CD4-positive, alpha-beta T cell (primary cell): ENCODE measurements at regions not wholly inside any gene's neighbourhood (a gene's known extent, or its start where the extent isn't known, plus 50 kb on each side); places are given as distances from the start of the nearest gene placed in this dataset.

ENCODE experiments used
- ATAC-seq: fragments of 200-7000 bp; cut with Tn5 transposase; one replicate; pipeline ENCODE4 v1.10.0; 2022; ENCODE audit warnings: mild to moderate bottlenecking; ENCODE audit not compliant: poor library complexity
- CTCF ChIA-PET: fragments of 350-600 bp; sonication (Branson Sonifier 250); formaldehyde crosslinking; loops from one replicate; lab custom pipeline; 2021; ENCODE audit warnings: antibody characterized with exemption, inconsistent platforms; lab: Charles Lee
- POLR2A ChIA-PET: fragments of 350-600 bp; sonication (Branson Sonifier 250); formaldehyde crosslinking; loops from one replicate; lab custom pipeline; 2021; ENCODE audit warnings: antibody characterized with exemption, inconsistent platforms; lab: Charles Lee
- DNase-seq, 14 experiments: peaks; one replicate each; pipeline ENCODE4 v3.0.0-alpha.2; 2013 to 2020; ENCODE audit warnings: mixed read lengths in 2 of 14
- H3K27ac ChIP-seq, 2 donors: one replicate each; pipeline versions ENCODE4 v1.5.1 to v1.7.0; 2013; ENCODE audit warnings: low read length in 2 of 2, low read depth in 1 of 2, mild to moderate bottlenecking in 1 of 2
- H3K27me3 ChIP-seq, 2 experiments: 1 replicate in 1 of 2; 2 replicates in 1 of 2; pipeline versions ENCODE4 v1.6.1 to v1.7.0; 2013; ENCODE audit warnings: low read length in 2 of 2, control low read depth in 1 of 2, mild to moderate bottlenecking in 1 of 2, moderate library complexity in 1 of 2; ENCODE audit not compliant: insufficient read depth in 2 of 2, control insufficient read depth in 1 of 2
- H3K36me3 ChIP-seq: one replicate; pipeline ENCODE4 v1.6.1; 2013; ENCODE audit warnings: low read length, control low read depth; ENCODE audit not compliant: insufficient read depth
- H3K4me1 ChIP-seq: one replicate; pipeline ENCODE4 v1.6.1; 2013; ENCODE audit warnings: low read length, control low read depth; ENCODE audit not compliant: insufficient read depth
- H3K4me3 ChIP-seq: one replicate; pipeline ENCODE4 v1.5.1; 2013; ENCODE audit warnings: mild to moderate bottlenecking, low read length, moderate library complexity
- H3K9me3 ChIP-seq, 2 experiments: 1 replicate in 1 of 2; 2 replicates in 1 of 2; pipeline versions ENCODE4 v1.6.1 to v1.7.0; 2013; ENCODE audit warnings: low read length in 2 of 2, mild to moderate bottlenecking in 2 of 2, control low read depth in 1 of 2, moderate library complexity in 1 of 2; ENCODE audit not compliant: control insufficient read depth in 1 of 2, insufficient read depth in 1 of 2
- H3K27ac Mint-ChIP-seq: one replicate; pipeline ENCODE4 v1.8.0; 2020; ENCODE audit warnings: mixed read lengths
- H3K27me3 Mint-ChIP-seq: one replicate; pipeline ENCODE4 v1.8.0; 2021; ENCODE audit warnings: mixed read lengths
- H3K36me3 Mint-ChIP-seq: one replicate; pipeline ENCODE4 v1.8.0; 2021; ENCODE audit warnings: low read depth, mixed read lengths
- H3K4me1 Mint-ChIP-seq: one replicate; pipeline ENCODE4 v1.8.0; 2021; ENCODE audit warnings: low read depth, mixed read lengths
- H3K4me3 Mint-ChIP-seq: one replicate; pipeline ENCODE4 v1.8.0; 2020; ENCODE audit warnings: mild to moderate bottlenecking, mixed read lengths
- H3K9me3 Mint-ChIP-seq: one replicate; pipeline ENCODE4 v1.8.0; 2020; ENCODE audit warnings: mixed read lengths
- intact Hi-C, 2 experiments: fragments of 100-400 bp; cut with DNase I in 1 of 2; cut with micrococcal nuclease in 1 of 2; formaldehyde crosslinking; loops; one replicate each; pipeline versions ENCODE4 v1.15.1 to v1.9.0; 2023 to 2025; cut with DNase I, micrococcal nuclease
- TF ChIP-seq, protein P1 (sequence below): fragments of 200-600 bp; IDR thresholded peaks from one replicate; pipeline ENCODE4 v1.8.0; 2022; ENCODE audit warnings: antibody characterized with exemption, mild to moderate bottlenecking

DNA sequence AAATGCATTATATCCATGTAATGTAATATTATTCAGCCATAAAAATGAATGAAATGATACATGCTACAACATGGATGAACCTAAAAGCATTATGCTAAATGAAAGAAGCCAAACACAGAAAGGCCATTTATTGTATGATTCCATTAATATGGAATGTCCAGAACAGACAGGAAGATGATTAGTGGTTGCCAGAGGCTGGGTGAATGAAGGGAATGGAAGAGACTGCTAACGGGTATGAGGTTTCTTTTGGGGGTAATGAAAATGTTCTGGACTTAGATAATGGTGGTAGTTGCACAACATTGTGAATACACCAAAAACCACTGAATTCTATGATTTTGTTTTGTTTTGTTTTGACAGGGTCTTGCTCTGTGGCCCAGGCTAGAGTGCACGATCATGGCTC, 61.6 kb upstream of the MAP4 start:
- H3K9me3 ChIP-seq, result no peaks in the 10 kb centered on the region
- ChIA-PET CTCF (no interaction called here), POLR2A (no interaction called here)
- Mint-ChIP-seq H3K4me1 (peaks cover 14% of the 10 kb centered on the region), H3K36me3 (peaks cover 11% of the 10 kb centered on the region), H3K9me3 (no peaks in the 10 kb centered on the region), H3K27ac (no peak overlapping the region), H3K27me3 (no peaks in the 10 kb centered on the region), H3K4me3 (no peak overlapping the region)
- ATAC-seq, result no peak
- H3K36me3 ChIP-seq, result no peaks in the 10 kb centered on the region
- no peaks in the 10 kb centered on the region for H3K27me3 ChIP-seq
- no peak for DNase-seq
- no peak overlapping the region for H3K4me3 ChIP-seq
- H3K27ac ChIP-seq, result no peak overlapping the region
- TF ChIP-seq, protein P1, sequence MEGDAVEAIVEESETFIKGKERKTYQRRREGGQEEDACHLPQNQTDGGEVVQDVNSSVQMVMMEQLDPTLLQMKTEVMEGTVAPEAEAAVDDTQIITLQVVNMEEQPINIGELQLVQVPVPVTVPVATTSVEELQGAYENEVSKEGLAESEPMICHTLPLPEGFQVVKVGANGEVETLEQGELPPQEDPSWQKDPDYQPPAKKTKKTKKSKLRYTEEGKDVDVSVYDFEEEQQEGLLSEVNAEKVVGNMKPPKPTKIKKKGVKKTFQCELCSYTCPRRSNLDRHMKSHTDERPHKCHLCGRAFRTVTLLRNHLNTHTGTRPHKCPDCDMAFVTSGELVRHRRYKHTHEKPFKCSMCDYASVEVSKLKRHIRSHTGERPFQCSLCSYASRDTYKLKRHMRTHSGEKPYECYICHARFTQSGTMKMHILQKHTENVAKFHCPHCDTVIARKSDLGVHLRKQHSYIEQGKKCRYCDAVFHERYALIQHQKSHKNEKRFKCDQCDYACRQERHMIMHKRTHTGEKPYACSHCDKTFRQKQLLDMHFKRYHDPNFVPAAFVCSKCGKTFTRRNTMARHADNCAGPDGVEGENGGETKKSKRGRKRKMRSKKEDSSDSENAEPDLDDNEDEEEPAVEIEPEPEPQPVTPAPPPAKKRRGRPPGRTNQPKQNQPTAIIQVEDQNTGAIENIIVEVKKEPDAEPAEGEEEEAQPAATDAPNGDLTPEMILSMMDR, result no peak
- no peaks in the 10 kb centered on the region for H3K4me1 ChIP-seq
- intact Hi-C loops, result no loop called here

GRCh38 chr3:48070030-48070429, 53.8 kb upstream of the MAP4 start:
- H3K36me3 Mint-ChIP-seq, result peaks cover 17% of the 10 kb centered on the region
- H3K4me1 Mint-ChIP-seq, result peaks cover 11% of the 10 kb centered on the region
- H3K27me3 Mint-ChIP-seq, result no peaks in the 10 kb centered on the region
- H3K4me1 ChIP-seq, result peaks cover 3% of the 10 kb centered on the region
- TF ChIP-seq, protein P1, result no peak
- no peak overlapping the region for H3K27ac Mint-ChIP-seq
- no peak for ATAC-seq
- intact Hi-C loops, result no loop called here
- peaks cover 9% of the 10 kb centered on the region for H3K36me3 ChIP-seq
- DNase-seq, result no peak
- H3K4me3 Mint-ChIP-seq, result no peak overlapping the region
- no peak overlapping the region for H3K27ac ChIP-seq
- H3K9me3 ChIP-seq, result no peaks in the 10 kb centered on the region
- H3K4me3 ChIP-seq, result no peak overlapping the region
- ChIA-PET POLR2A (no interaction called here), CTCF (no interaction called here)
- H3K27me3 ChIP-seq, result no peaks in the 10 kb centered on the region
- no peaks in the 10 kb centered on the region for H3K9me3 Mint-ChIP-seq

DNA sequence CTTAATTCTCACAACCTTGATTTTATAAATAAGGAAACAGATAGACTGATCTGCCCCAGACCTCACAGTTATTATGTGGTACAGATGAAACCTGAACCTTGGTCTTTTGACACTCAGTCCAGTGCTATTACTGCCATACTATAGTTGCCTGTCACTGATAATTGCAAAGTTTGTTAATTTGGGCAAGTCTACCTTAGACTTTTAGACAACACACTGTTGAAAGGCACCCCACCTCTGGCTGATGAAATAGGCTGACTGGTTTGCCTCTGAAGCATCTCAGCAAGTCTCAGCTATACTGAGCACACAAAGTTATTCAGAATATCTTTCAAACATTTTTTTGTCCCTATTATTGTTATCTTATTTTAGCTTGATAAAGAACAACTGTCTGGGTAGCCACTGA, 53.1 kb upstream of the MAP4 start:
- Histone ChIP-seq H3K27me3 (no peaks in the 10 kb centered on the region), H3K27ac (no peak overlapping the region), H3K9me3 (no peaks in the 10 kb centered on the region), H3K36me3 (peaks cover 9% of the 10 kb centered on the region), H3K4me3 (no peak overlapping the region), H3K4me1 (peaks cover 3% of the 10 kb centered on the region)
- TF ChIP-seq, protein P1, result no peak
- H3K27ac Mint-ChIP-seq, result no peak overlapping the region
- ChIA-PET CTCF (no interaction called here), POLR2A (no interaction called here)
- DNase-seq, result no peak
- intact Hi-C loops, result no loop called here
- no peaks in the 10 kb centered on the region for H3K9me3 Mint-ChIP-seq
- peaks cover 14% of the 10 kb centered on the region for H3K4me1 Mint-ChIP-seq
- peaks cover 19% of the 10 kb centered on the region for H3K36me3 Mint-ChIP-seq
- H3K27me3 Mint-ChIP-seq, result no peaks in the 10 kb centered on the region
- ATAC-seq, result no peak
- H3K4me3 Mint-ChIP-seq, result no peak overlapping the region
